HG02623 (cell line): ENCODE measurements at regions not wholly inside any gene's neighbourhood (a gene's known extent, or its start where the extent isn't known, plus 50 kb on each side); places are given as distances from the start of the nearest gene placed in this dataset.

Source experiments
- ATAC-seq: cut with Tn5 transposase; IDR thresholded peaks from one replicate; pipeline ENCODE4 v1.9.1; 2021; ENCODE audit warnings: moderate library complexity; ENCODE audit not compliant: unreplicated experiment

- ATAC-seq: no peak
These were observed 106.8 kb downstream of the SEMA6D start for GRCh38 chr15:47824147-47824546.

DNA sequence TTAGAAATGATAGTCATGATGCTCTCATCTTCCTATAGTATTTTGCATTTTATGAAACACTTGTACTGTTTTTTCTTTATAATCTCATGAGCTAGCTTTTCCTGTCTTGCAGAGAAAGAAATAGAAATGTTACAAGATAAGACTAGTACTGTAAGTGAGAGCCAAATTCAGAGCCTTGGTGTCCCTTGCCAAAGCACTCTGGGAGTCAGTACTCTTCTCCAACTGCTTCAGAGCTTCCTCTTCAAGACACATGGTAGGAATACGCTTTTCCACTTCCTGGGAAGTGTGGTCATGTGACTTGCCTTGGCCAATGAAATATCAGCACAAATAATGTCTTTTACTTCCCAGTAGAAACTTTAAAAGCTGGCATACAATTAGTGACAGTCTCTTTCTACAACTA lies 112.4 kb downstream of the SEMA6D start:
- no peak for ATAC-seq

- no peak for ATAC-seq
These were observed 116.8 kb downstream of the SEMA6D start for GRCh38 chr15:47834093-47834492.

DNA sequence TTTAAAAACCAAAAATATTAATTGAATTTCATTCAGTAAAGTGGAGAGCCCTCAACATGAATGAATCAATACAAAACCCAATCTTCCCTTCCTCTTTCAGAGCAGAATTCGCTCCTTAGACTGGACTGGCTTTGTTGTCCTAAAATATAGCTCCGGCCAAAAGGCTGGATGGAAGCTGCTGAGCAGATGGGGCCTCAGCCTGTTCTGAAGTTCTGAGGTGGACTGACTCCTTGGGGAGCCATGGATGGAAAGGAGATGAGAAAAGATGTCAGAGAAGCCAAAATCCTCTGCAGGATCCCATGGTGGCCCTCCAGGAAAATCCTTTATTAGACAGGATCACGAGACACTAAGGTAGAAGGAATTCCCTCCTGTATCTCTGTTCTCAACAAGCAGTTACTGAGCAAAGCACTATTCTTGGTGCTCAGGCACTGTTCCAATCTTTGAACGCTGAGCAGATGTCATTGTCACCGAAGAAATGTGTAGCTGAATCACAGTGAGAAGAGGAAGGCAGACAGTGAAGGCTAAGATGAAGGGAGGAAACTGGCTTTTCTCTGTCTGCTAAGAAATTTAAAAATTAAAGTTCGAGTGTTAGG lies 122.0 kb downstream of the SEMA6D start:
- no peak for ATAC-seq

DNA sequence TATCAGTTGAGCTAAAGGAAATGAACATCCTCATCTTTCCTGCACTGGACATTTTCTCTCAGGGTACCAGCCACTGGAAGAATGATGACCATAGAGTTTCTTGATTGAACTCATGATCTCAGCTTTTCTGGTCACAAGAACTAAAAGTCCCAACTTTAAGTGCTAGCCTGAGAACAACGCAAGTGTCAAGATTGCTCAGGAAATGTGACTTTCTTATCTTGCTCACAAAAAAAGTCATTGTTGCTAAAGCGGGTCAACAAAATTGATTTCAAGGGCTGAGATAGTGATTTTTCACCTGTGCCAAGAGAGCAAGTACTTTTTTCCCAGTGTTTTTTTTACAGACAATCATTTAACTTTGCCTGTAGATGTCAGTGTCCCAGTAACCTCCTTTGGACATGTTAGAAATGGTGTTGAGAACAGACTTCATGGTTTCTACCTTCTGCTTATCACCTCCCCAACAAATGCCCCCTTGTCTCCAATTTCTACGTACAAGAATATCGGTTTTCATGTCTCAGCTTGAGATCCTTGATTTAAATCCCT lies 125.9 kb downstream of the SEMA6D start:
- no peak for ATAC-seq

GRCh38 chr15:47844437-47844836 lies 127.1 kb downstream of the SEMA6D start:
- no peak for ATAC-seq

GRCh38 chr15:47846128-47846868 lies 129.0 kb downstream of the SEMA6D start:
- ATAC-seq: no peak

DNA sequence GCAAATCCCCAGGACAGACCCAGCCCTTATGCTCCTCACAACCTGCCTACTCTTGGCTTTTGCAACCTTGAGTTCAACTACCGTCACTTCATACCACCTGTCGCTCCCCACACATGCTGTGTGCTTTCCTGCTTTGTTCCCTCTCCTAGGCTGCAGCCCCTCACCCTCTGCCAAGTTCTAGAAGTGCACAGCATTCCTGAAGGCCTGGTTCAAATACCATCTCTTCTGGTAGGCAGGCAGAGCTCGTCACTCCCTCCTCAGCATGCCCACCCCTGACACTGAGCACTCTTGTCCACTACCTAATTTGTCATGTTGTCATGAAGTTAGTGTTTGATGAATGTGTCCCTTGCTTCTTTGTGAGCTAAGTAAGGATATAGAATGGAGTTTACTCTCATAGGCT lies 129.6 kb downstream of the SEMA6D start:
- ATAC-seq: no peak

DNA sequence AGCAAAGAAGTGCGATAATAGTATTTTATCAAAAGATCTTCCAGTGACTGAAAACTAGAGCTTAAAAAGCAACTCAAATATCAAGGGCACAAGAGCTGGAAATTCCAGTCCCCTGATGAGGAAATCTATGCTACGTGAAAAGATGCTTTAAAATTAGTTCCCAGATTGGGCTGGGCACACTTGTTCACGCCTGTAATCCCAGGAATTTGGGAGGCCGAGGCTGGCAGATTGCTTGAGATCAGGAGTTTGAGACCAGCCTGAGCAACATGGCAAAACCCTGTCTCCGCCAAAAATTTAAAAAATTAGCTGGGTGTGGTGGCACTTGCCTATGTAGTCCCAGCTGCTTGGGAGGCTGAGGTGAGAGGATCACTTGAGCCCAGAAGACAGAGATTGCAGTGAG lies 138.8 kb downstream of the SEMA6D start:
- no peak for ATAC-seq

- no peak for ATAC-seq
These were observed 139.9 kb downstream of the SEMA6D start for GRCh38 chr15:47857014-47857775.

- ATAC-seq: no peak
These were observed 140.5 kb downstream of the SEMA6D start for GRCh38 chr15:47857776-47858167.

- ATAC-seq: no peak
These were observed 144.0 kb downstream of the SEMA6D start for GRCh38 chr15:47861111-47861903.

DNA sequence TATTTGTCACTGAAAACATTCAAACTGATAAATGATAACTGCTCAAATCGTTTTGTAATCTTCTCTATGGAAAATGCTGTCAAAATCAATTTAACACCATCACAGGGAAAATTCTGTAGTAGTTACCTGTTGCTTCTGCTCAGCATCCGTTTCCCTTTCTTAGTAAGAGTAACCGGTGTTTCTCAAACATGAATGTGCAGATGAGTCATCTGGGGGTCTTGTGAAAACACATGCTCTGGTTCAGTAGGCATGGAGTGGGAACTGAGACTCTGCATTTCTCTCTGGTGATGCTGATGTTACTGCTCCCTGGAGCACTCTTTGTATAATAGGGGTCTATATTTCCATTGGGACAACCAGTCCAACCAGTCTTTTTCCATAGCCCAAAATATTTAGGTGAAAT lies 145.1 kb downstream of the SEMA6D start:
- ATAC-seq: peak; percentile 80

GRCh38 chr15:47866446-47866845 lies 149.1 kb downstream of the SEMA6D start:
- no peak for ATAC-seq

GRCh38 chr15:47870300-47870955 lies 153.1 kb downstream of the SEMA6D start:
- no peak for ATAC-seq

DNA sequence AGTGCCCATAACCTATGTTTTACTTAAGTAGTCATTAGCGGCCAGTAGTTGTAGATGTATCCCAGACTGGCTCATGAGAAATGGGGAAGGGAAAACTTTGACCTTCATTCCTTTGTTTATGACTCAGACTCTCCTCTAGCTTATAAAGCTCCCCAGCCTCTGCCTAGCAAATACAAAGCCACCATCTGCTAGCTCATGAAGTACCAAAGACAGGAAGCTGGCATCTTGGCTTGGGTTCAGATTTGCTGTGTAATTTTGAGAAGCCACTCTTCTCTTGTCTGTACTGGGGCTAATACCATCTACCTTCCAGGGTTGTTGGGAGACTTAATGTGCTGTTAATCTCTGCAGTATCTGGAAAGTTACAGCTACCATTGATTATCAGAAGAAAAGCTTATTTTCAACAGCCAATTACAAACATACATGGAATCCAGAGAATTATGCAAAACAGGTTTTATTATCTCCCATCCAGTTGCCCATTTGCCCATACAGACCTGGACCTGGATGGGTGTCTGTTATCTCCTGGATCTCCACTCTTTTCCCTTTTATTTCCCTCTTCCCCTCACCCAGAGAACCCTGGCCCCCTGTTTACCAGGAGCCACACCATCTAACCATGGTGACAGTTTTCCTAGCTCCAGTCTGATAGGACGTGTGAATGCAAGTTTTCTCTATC lies 153.8 kb downstream of the SEMA6D start:
- no peak for ATAC-seq

- ATAC-seq: no peak
These were observed 154.9 kb downstream of the SEMA6D start for GRCh38 chr15:47872208-47872607.

DNA sequence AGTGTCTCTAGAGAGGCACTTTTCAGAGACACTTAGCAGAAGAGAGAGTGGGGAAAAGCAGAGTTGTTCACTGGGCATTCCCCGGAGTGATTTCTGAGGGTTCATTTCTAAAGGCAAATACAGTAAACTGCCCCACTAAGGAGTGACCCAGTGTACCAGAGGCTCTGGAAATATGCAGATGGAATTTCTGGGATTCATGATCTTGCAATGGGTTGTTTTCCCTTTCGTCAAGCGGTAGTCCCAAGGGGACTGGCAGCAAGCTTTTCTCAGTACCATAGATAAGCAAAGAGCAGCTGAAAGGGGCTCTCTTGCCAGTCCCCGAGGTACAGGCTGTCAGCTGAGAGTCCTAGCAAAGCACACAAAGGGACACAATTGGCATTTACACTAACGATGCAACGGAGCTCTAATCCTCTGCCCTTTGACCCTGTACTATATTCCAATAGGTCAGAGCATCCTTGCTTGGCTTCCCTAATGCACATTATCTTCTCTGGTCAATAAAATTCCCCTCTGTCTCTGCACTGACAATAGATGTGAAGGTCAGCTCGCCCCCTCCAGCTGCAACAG lies 155.6 kb downstream of the SEMA6D start:
- no peak for ATAC-seq

DNA sequence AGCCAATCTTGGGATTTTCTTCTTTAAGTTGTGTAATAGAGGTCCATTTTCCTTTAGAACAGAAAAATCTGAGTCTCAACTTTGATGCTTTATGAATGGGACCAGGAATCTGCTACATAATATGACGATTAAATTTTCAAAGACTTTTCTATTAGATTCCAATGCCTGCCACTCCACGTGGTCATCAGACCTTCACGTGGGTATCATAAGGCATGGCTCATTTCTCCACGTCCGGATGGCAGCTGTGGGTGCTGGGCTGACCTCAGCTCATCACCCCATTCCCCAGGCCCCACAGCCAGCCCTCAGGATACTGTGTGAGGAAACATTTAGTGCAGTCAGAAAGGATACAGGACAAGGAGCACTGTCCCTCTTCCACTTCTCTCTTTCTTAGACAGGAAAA lies 159.7 kb downstream of the SEMA6D start:
- ATAC-seq: no peak

DNA sequence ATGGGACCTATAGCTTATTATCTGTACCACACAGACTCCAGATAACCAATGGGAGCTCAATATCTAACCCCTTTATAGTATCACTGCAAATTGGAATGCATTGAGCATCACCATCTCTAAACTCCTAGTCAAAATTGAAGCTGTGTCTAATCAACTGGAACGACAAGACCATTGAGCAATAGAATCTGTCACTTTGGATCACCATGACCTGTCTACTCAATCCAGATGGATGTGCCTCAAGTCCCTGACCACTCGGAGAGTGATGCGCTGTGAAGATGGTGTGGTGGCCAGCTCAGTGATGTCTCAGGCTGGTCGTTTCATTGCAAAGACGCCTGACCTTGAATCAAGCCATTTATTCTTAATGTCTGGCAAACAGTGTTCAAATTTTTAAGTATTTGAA lies 160.5 kb downstream of the SEMA6D start:
- ATAC-seq: no peak
